ENCODE measurements at regions not wholly inside any gene's neighbourhood (a gene's known extent, or its start where the extent isn't known, plus 50 kb on each side); places are given as distances from the start of the nearest gene placed in this dataset.

GRCh38 chr6:120775698-120776097, 558.6 kb downstream of the TBC1D32 start:
- no peak for TF ChIP-seq CTCF (IDR thresholded peaks at IDR 0.05)
- TF ChIP-seq POLR2AphosphoS5 (IDR thresholded peaks at IDR 0.05; ENCODE audit: low read depth, low read length): no peak
- no peak for TF ChIP-seq SIN3A (IDR thresholded peaks at IDR 0.05; ENCODE audit: borderline replicate concordance, insufficient read depth, low read depth, low read length)
- no peak for TF ChIP-seq REST (IDR thresholded peaks at IDR 0.05; ENCODE audit: insufficient read depth in 1 of 2, low read depth in 2 of 2, low read length in 1 of 2)
- no peak for TF ChIP-seq TCF7L2 (IDR thresholded peaks at IDR 0.05; ENCODE audit: low read depth, low read length)
